ENCODE measurements at regions not wholly inside any gene's neighbourhood (a gene's known extent, or its start where the extent isn't known, plus 50 kb on each side); places are given as distances from the start of the nearest gene placed in this dataset.

GRCh38 chr2:226452768-226453167, 346.9 kb downstream of the IRS1 start:
- no peak for TF ChIP-seq CTCF (IDR thresholded peaks at IDR 0.05; ENCODE audit: insufficient read depth, low read length, poor library complexity, severe bottlenecking)
- TF ChIP-seq EZH2phosphoT487 (conservative IDR thresholded peaks at IDR 0.05; ENCODE audit: low read length): no peak
